MCF 10A (cell line): ENCODE measurements at regions not wholly inside any gene's neighbourhood (a gene's known extent, or its start where the extent isn't known, plus 50 kb on each side); places are given as distances from the start of the nearest gene placed in this dataset.
A peak's percentile ranks its signal among the peaks of the same experiment; 100 is the strongest.

Source experiments
- BruUV-seq: library from RNA; stranded (reverse); fragments of 400-500 nt; replicated peaks from 2 replicates; lab custom pipeline; 2021; lab: Mats Ljungman, UMichigan
- CTCF ChIA-PET: fragments of 300-600 bp; sonication (Branson Sonifier 250); formaldehyde crosslinking; extraction: SDS; loops from one replicate; lab custom pipeline; 2021; ENCODE audit warnings: antibody characterized with exemption, inconsistent platforms; lab: Yijun Ruan, JAX
- POLR2A ChIA-PET: fragments of 300-600, 350-650 bp; sonication (Branson Sonifier 250); formaldehyde crosslinking; extraction: SDS; loops from one replicate; lab custom pipeline; 2020; ENCODE audit warnings: antibody characterized with exemption, inconsistent platforms; lab: Yijun Ruan, JAX
- DNase-seq: peaks from one replicate; pipeline ENCODE4 v3.0.0-alpha.2; 2018; ENCODE audit not compliant: unreplicated experiment
- H3K27ac Mint-ChIP-seq: one replicate; pipeline ENCODE4 v1.8.0; 2022; ENCODE audit warnings: mild to moderate bottlenecking, low read depth, mixed read lengths; ENCODE audit not compliant: unreplicated experiment
- H3K27me3 Mint-ChIP-seq: one replicate; pipeline ENCODE4 v1.8.0; 2022; ENCODE audit warnings: mixed read lengths; ENCODE audit not compliant: insufficient read depth, unreplicated experiment
- H3K36me3 Mint-ChIP-seq: one replicate; pipeline ENCODE4 v1.8.0; 2022; ENCODE audit warnings: mild to moderate bottlenecking, moderate library complexity, mixed read lengths; ENCODE audit not compliant: insufficient read depth, unreplicated experiment
- H3K4me1 Mint-ChIP-seq: one replicate; pipeline ENCODE4 v1.8.0; 2022; ENCODE audit warnings: mixed read lengths; ENCODE audit not compliant: insufficient read depth, unreplicated experiment
- H3K4me3 Mint-ChIP-seq: one replicate; pipeline ENCODE4 v1.8.0; 2022; ENCODE audit warnings: mild to moderate bottlenecking, moderate library complexity, mixed read lengths; ENCODE audit not compliant: unreplicated experiment
- H3K9me3 Mint-ChIP-seq: one replicate; pipeline ENCODE4 v1.8.0; 2022; ENCODE audit warnings: mixed read lengths; ENCODE audit not compliant: unreplicated experiment
- intact Hi-C: fragments of 100-400 bp; cut with micrococcal nuclease; formaldehyde crosslinking; loops from 2 replicates; pipeline ENCODE4 v1.14.1; 2022
- TF ChIP-seq, protein P1 (sequence below): fragments of 200-600 bp; IDR thresholded peaks from one replicate; pipeline ENCODE4 v1.8.0; 2022; ENCODE audit warnings: antibody characterized with exemption, mild to moderate bottlenecking; ENCODE audit not compliant: unreplicated experiment

DNA sequence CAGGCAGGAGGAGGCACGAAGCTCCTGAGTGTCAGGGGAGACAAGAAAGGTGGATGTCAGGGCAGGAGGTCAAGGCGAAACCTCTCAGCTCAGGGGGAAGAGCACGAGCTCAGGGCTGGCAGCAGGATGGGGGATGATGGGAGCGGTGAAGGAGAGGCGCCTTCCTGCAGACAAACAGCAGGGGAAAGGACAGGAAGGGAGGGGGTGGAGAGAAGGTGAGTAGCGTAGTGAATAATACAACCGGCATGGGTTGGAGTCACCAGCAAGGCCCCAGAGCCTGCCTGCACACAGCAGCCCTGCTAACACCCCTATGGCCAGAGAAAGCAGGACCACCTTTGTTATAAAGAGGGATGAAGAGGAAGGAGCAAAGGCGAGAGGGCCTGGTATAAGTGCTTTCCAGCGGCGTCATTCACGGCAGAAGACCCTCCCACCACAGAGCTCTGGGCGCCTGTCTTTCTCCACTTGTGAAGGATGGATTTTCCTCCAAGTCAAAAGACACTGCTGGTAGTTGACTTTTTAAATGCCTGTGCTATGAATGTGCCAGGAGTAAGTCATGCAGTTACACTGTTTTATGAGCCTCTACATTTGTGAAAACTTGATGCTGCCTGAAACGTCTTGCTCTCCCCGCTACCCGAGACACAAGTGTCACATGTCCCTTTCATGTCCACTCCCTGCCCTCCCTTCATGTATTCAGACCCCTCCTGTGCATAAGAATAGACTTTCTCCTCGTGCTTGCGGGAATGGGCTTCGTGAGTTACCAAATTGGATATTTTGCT lies 84.8 kb upstream of the IRX1 start:
- Mint-ChIP-seq H3K9me3 (peaks cover 5% of the 10 kb centered on the region), H3K27me3 (no peaks in the 10 kb centered on the region), H3K27ac (no peak overlapping the region), H3K36me3 (no peaks in the 10 kb centered on the region), H3K4me1 (no peaks in the 10 kb centered on the region), H3K4me3 (no peak overlapping the region)
- TF ChIP-seq, protein P1, sequence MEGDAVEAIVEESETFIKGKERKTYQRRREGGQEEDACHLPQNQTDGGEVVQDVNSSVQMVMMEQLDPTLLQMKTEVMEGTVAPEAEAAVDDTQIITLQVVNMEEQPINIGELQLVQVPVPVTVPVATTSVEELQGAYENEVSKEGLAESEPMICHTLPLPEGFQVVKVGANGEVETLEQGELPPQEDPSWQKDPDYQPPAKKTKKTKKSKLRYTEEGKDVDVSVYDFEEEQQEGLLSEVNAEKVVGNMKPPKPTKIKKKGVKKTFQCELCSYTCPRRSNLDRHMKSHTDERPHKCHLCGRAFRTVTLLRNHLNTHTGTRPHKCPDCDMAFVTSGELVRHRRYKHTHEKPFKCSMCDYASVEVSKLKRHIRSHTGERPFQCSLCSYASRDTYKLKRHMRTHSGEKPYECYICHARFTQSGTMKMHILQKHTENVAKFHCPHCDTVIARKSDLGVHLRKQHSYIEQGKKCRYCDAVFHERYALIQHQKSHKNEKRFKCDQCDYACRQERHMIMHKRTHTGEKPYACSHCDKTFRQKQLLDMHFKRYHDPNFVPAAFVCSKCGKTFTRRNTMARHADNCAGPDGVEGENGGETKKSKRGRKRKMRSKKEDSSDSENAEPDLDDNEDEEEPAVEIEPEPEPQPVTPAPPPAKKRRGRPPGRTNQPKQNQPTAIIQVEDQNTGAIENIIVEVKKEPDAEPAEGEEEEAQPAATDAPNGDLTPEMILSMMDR = no peak
- no peak for DNase-seq
- ChIA-PET POLR2A (no interaction called here), CTCF (interaction anchor here (0.7 to 0.9 kb wide), 3 partner anchors 55 to 874 kb away, joined by 3 to 5 read pairs (median 3); no protein-coding TSS in a partner anchor)
- intact Hi-C loops = no loop called here
- BruUV-seq = no TSS peak

DNA sequence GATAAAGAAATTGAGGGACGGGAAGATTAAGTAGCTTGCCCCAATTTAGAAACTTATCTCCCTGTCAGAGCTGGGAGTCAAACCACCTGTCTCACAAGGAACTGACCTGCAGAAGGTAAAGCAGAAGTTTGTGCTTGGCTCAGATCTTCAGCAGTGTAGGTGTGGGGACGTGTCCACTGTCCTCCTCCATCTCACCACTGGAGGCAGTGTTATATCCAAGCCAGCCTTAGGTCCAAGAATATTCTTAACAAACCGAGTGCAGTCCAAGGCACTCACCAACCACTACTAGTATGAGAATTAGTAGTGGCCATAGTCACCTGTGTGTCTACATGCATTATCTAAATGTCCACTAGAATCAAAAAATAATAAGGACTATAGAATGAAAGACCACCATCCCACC lies 86.3 kb upstream of the IRX1 start:
- BruUV-seq = no TSS peak
- ChIA-PET CTCF (interaction anchor here (0.6 to 1.3 kb wide), 7 partner anchors 15 to 986 kb away, joined by 3 to 5 read pairs (median 4); no protein-coding TSS in a partner anchor), POLR2A (interaction anchor here (0.7 kb wide), 1 partner anchor 985 kb away, joined by 4 read pairs; no protein-coding TSS in a partner anchor)
- intact Hi-C loops = no loop called here
- H3K4me3 Mint-ChIP-seq = no peak overlapping the region
- no peaks in the 10 kb centered on the region for H3K27me3 Mint-ChIP-seq
- H3K9me3 Mint-ChIP-seq = peaks cover 5% of the 10 kb centered on the region
- H3K27ac Mint-ChIP-seq = no peak overlapping the region
- peak; percentile 7 for DNase-seq
- TF ChIP-seq, protein P1 = no peak
- no peaks in the 10 kb centered on the region for H3K36me3 Mint-ChIP-seq
- no peaks in the 10 kb centered on the region for H3K4me1 Mint-ChIP-seq

DNA sequence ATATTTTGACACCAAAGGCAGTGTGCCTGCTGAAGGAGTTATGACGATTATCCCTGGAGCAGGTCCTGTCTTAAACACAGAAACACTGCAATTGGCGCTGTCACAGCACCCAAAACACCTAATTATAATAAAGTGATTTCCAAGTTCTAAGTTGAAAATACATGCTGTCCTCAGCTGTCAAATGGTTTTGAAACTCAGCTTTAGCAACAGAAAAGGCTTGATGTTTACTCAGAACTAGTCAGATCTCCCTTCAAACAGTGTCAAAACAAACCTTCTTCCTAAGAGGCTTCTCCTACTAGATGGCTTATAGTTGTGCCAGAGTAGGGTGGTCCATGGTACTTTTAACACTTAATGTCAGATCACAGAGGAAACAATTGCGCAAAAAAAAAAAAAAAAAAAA lies 87.2 kb upstream of the IRX1 start:
- BruUV-seq = no TSS peak
- intact Hi-C loops = no loop called here
- TF ChIP-seq, protein P1 = no peak
- Mint-ChIP-seq H3K36me3 (no peaks in the 10 kb centered on the region), H3K4me3 (no peak overlapping the region), H3K4me1 (no peaks in the 10 kb centered on the region), H3K9me3 (peaks cover 5% of the 10 kb centered on the region), H3K27me3 (no peaks in the 10 kb centered on the region), H3K27ac (no peak overlapping the region)
- no peak for DNase-seq
- ChIA-PET POLR2A (interaction anchor here (0.6 to 0.7 kb wide), 2 partner anchors 745 to 986 kb away, joined by 3 to 4 read pairs; no protein-coding TSS in a partner anchor), CTCF (interaction anchor here (0.5 to 1.3 kb wide), 9 partner anchors 16 to 987 kb away, joined by 3 to 5 read pairs (median 3); no protein-coding TSS in a partner anchor)

DNA sequence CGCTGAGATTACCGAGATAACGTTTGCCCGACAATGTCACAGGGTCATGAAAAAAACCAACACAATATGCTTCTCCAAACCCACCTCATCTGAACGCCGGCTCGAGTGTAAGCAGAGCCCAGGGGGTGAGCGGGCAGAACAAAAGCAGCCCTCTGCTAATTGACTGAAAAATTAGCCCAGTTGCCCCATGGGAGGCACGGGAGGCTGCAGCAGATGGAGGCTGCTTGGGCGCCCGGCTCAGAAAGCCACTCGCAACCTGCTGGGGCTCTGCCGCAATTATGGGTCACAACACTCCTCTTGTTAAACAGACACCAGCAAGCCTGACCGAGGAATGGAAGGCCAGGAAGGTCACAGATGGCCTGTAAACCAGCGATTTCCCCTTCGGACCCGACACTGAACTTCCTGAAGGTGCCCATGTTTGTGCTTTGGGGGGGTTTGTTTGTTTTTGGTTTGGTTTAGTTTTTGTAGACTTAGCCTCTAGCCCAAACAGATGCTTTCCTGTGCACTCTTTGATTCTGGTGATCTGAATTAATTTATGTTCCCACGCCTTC lies 104.6 kb upstream of the IRX1 start:
- Mint-ChIP-seq H3K4me3 (no peak overlapping the region), H3K9me3 (peaks cover 12% of the 10 kb centered on the region), H3K27me3 (no peaks in the 10 kb centered on the region), H3K36me3 (no peaks in the 10 kb centered on the region), H3K4me1 (no peaks in the 10 kb centered on the region), H3K27ac (no peak overlapping the region)
- POLR2A ChIA-PET = no interaction called here
- no peak for DNase-seq
- intact Hi-C loops = no loop called here
- TF ChIP-seq, protein P1 = no peak
- no TSS peak for BruUV-seq
- CTCF ChIA-PET = interaction anchor here (0.6 kb wide), 1 partner anchor 42 kb away, joined by 3 read pairs; no protein-coding TSS in a partner anchor
